ENCODE measurements at regions not wholly inside any gene's neighbourhood (a gene's known extent, or its start where the extent isn't known, plus 50 kb on each side); places are given as distances from the start of the nearest gene placed in this dataset.

GRCh38 chr9:105858006-105858690, 163.8 kb downstream of the TMEM38B start:
- no peaks in the 10 kb centered on the region for H3K9me3 ChIP-seq (ENCODE audit: control insufficient read depth in 4 of 4, low read length in 3 of 4)
- no peak for DNase-seq (ENCODE audit: low spot score)
- 95% methylated on average over 1 of the region's 1 CpG for WGBS

GRCh38 chr9:105858877-105859276, 164.5 kb downstream of the TMEM38B start:
- H3K27ac ChIP-seq (ENCODE audit: low read depth in 1 of 2, low read length in 2 of 2): no peak overlapping the region
- H3K4me1 ChIP-seq (ENCODE audit: control insufficient read depth in 4 of 4, insufficient read depth in 4 of 4, low read length in 3 of 4): peaks cover 0 to 3% (median 0%) of the 10 kb centered on the region in 4 donors
- DNase-seq (ENCODE audit: low spot score): no peak
- no peak overlapping the region for H3K9ac ChIP-seq (ENCODE audit: low read depth in 1 of 2, low read length in 2 of 2)
- no peaks in the 10 kb centered on the region for H3K27me3 ChIP-seq (ENCODE audit: control insufficient read depth in 4 of 4, insufficient read depth in 4 of 4, low read length in 3 of 4)
- TF ChIP-seq CTCF (IDR thresholded peaks at IDR 0.05; ENCODE audit: low read depth, low read length, missing input control): no peak
- no peak for TF ChIP-seq RAD21 (IDR thresholded peaks at IDR 0.05)
- no peak for TF ChIP-seq HNF4A (conservative IDR thresholded peaks at IDR 0.05)
- TF ChIP-seq YY1 (IDR thresholded peaks at IDR 0.05): no peak
- TF ChIP-seq MAX (IDR thresholded peaks at IDR 0.05): no peak
- TF ChIP-seq REST (IDR thresholded peaks at IDR 0.05): no peak
- no peak for TF ChIP-seq ZBTB33 (IDR thresholded peaks at IDR 0.05)
- TF ChIP-seq FOXA2 (IDR thresholded peaks at IDR 0.05): no peak
- no peak for TF ChIP-seq ATF3 (IDR thresholded peaks at IDR 0.05)
- no peak for TF ChIP-seq EGR1 (IDR thresholded peaks at IDR 0.05; ENCODE audit: low read depth in 2 of 2)
- no peak for TF ChIP-seq HNF4G (IDR thresholded peaks at IDR 0.05)
- no peak for TF ChIP-seq GABPA (IDR thresholded peaks at IDR 0.05 in 1 of 2, conservative IDR thresholded peaks at IDR 0.05 in 1 of 2)
- no peak overlapping the region for H3K4me3 ChIP-seq (ENCODE audit: low read depth in 1 of 3, low read length in 3 of 3)
- H3K9me3 ChIP-seq (ENCODE audit: control insufficient read depth in 4 of 4, low read length in 3 of 4): no peaks in the 10 kb centered on the region
- H3K36me3 ChIP-seq (ENCODE audit: control insufficient read depth in 4 of 4, insufficient read depth in 3 of 4, low read depth in 1 of 4, low read length in 3 of 4): no peaks in the 10 kb centered on the region

More at GRCh38 chr9:105858006-105858690, 163.8 kb downstream of the TMEM38B start:
- H3K9ac ChIP-seq (ENCODE audit: low read depth in 1 of 2, low read length in 2 of 2): no peak overlapping the region
- no peak overlapping the region for H3K27ac ChIP-seq (ENCODE audit: low read depth in 1 of 2, low read length in 2 of 2)
- H3K36me3 ChIP-seq (ENCODE audit: control insufficient read depth in 4 of 4, insufficient read depth in 3 of 4, low read depth in 1 of 4, low read length in 3 of 4): no peaks in the 10 kb centered on the region
- no peak overlapping the region for H3K4me3 ChIP-seq (ENCODE audit: low read depth in 1 of 3, low read length in 3 of 3)
- H3K27me3 ChIP-seq (ENCODE audit: control insufficient read depth in 4 of 4, insufficient read depth in 4 of 4, low read length in 3 of 4): no peaks in the 10 kb centered on the region
- peaks cover 0 to 3% (median 0%) of the 10 kb centered on the region in 4 donors for H3K4me1 ChIP-seq (ENCODE audit: control insufficient read depth in 4 of 4, insufficient read depth in 4 of 4, low read length in 3 of 4)
- no peak for TF ChIP-seq NR2F2 (IDR thresholded peaks at IDR 0.05)

All from liver (tissue), 8 donors.